ENCODE measurements at regions not wholly inside any gene's neighbourhood (a gene's known extent, or its start where the extent isn't known, plus 50 kb on each side); places are given as distances from the start of the nearest gene placed in this dataset.

DNA sequence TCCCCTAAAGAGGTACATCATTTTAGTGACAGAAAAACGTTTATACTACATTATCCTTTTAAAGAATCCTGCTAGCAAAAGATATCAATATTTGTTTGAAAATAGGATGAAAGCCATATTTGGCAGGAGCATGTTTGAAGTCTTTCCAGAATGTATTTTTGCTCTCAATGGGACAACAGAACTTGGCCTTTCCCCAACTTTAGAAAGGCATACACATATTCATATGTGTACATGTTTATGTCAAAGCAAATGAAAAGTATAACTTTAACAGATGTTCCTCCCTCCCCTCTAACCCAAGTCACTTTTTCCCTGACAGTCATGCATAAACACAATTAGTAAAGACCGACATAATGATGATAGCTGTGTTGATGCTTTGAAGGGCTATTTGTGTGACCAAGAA lies 427.8 kb upstream of the CDH6 start:
- Histone ChIP-seq H3F3A (replicated peaks; ENCODE audit: insufficient read depth) (no peaks in the 10 kb centered on the region), H4K20me1 (ENCODE audit: insufficient read depth) (no peaks in the 10 kb centered on the region), H3K36me3 (replicated peaks in 1 of 2; ENCODE audit: control insufficient read depth in 1 of 2, insufficient read depth in 2 of 2, low read length in 1 of 2) (no peaks in the 10 kb centered on the region), H3K9me3 (no peaks in the 10 kb centered on the region), H3K27ac (ENCODE audit: low read depth in 2 of 2, low read length in 1 of 2) (no peak overlapping the region), H3K4me2 (no peak overlapping the region), H3K27me3 (ENCODE audit: insufficient read depth) (no peaks in the 10 kb centered on the region), H3K4me1 (ENCODE audit: control insufficient read depth in 1 of 2, insufficient read depth in 2 of 2, low read depth in 1 of 2, low read length in 1 of 2) (no peaks in the 10 kb centered on the region), H3K79me2 (ENCODE audit: insufficient read depth) (no peaks in the 10 kb centered on the region), H2AFZ (ENCODE audit: low read depth) (no peak overlapping the region), H3K4me3 (ENCODE audit: low read depth in 2 of 2, low read length in 1 of 2) (no peak overlapping the region), H3K9ac (no peak overlapping the region), H3K9me2 (no peaks in the 10 kb centered on the region)
- ChIA-PET CTCF (interaction anchor here (0.7 kb wide), 1 partner anchor 9 kb away, joined by 3 read pairs; no protein-coding TSS in a partner anchor), POLR2A (no interaction called here)
- TF ChIP-seq, protein P1, sequence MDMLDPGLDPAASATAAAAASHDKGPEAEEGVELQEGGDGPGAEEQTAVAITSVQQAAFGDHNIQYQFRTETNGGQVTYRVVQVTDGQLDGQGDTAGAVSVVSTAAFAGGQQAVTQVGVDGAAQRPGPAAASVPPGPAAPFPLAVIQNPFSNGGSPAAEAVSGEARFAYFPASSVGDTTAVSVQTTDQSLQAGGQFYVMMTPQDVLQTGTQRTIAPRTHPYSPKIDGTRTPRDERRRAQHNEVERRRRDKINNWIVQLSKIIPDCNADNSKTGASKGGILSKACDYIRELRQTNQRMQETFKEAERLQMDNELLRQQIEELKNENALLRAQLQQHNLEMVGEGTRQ (IDR thresholded peaks at IDR 0.05; ENCODE audit: borderline replicate concordance, low read depth, low read length): no peak
- TF ChIP-seq GABPA (IDR thresholded peaks at IDR 0.05; ENCODE audit: low read depth) (no peak), POLR2AphosphoS5 (IDR thresholded peaks at IDR 0.05; ENCODE audit: low read depth, low read length) (no peak), ELF1 (IDR thresholded peaks at IDR 0.05) (no peak), RXRA (IDR thresholded peaks at IDR 0.05; ENCODE audit: borderline replicate concordance, low read depth) (no peak), NFIC (IDR thresholded peaks at IDR 0.05; ENCODE audit: borderline replicate concordance) (no peak), TAF1 (IDR thresholded peaks at IDR 0.05; ENCODE audit: borderline replicate concordance, low read depth, low read length) (no peak), RCOR1 (IDR thresholded peaks at IDR 0.05; ENCODE audit: low read length) (no peak), FOSL2 (IDR thresholded peaks at IDR 0.05; ENCODE audit: borderline replicate concordance, low read depth) (no peak), CHD2 (IDR thresholded peaks at IDR 0.05; ENCODE audit: low read length, partially characterized antibody) (no peak), FOXJ3 (CRISPR knock-in tag; IDR thresholded peaks at IDR 0.05) (no peak), TEAD4 (IDR thresholded peaks at IDR 0.05; ENCODE audit: borderline replicate concordance, insufficient read depth) (no peak)
- TF ChIP-seq, protein P2, sequence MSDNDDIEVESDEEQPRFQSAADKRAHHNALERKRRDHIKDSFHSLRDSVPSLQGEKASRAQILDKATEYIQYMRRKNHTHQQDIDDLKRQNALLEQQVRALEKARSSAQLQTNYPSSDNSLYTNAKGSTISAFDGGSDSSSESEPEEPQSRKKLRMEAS (IDR thresholded peaks at IDR 0.05; ENCODE audit: low read depth): no peak
- TF ChIP-seq, protein P3, sequence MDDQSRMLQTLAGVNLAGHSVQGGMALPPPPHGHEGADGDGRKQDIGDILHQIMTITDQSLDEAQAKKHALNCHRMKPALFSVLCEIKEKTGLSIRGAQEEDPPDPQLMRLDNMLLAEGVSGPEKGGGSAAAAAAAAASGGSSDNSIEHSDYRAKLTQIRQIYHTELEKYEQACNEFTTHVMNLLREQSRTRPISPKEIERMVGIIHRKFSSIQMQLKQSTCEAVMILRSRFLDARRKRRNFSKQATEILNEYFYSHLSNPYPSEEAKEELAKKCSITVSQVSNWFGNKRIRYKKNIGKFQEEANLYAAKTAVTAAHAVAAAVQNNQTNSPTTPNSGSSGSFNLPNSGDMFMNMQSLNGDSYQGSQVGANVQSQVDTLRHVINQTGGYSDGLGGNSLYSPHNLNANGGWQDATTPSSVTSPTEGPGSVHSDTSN (IDR thresholded peaks at IDR 0.05): no peak
- TF ChIP-seq, protein P4, sequence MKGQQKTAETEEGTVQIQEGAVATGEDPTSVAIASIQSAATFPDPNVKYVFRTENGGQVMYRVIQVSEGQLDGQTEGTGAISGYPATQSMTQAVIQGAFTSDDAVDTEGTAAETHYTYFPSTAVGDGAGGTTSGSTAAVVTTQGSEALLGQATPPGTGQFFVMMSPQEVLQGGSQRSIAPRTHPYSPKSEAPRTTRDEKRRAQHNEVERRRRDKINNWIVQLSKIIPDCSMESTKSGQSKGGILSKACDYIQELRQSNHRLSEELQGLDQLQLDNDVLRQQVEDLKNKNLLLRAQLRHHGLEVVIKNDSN (IDR thresholded peaks at IDR 0.05; ENCODE audit: borderline replicate concordance, low read depth): no peak
- WGBS (ENCODE audit: low lambda C conversion rate): 6% methylated on average over 2 of the region's 2 CpGs
- DNase-seq: no peak

DNA sequence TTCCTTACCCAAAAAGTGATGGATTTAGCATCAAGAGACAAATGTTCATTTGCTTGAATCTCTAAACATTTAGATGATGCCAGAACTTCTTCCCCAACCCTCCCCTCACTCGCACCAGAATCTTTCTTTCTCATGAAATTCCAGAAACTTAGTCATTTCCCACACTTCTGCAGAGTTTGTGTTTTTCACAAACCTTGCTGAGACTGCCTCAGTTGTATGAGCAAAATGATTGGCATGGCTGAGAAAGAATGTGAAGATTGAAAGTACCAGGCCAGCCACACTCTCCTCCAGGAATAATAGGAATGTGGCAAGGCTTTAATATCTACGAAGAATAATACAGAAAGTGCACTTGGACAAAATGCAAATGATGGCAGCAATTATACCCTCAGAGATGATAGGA lies 428.3 kb upstream of the CDH6 start:
- H4K20me1 ChIP-seq (ENCODE audit: insufficient read depth): no peaks in the 10 kb centered on the region
- H3K27ac ChIP-seq (ENCODE audit: low read depth in 2 of 2, low read length in 1 of 2): no peak overlapping the region
- H3K9me3 ChIP-seq: no peaks in the 10 kb centered on the region
- DNase-seq: no peak
- H3K27me3 ChIP-seq (ENCODE audit: insufficient read depth): no peaks in the 10 kb centered on the region
- H3F3A ChIP-seq (replicated peaks; ENCODE audit: insufficient read depth): no peaks in the 10 kb centered on the region
- no peaks in the 10 kb centered on the region for H3K36me3 ChIP-seq (replicated peaks in 1 of 2; ENCODE audit: control insufficient read depth in 1 of 2, insufficient read depth in 2 of 2, low read length in 1 of 2)
- no peaks in the 10 kb centered on the region for H3K4me1 ChIP-seq (ENCODE audit: control insufficient read depth in 1 of 2, insufficient read depth in 2 of 2, low read depth in 1 of 2, low read length in 1 of 2)
- no peak overlapping the region for H3K9ac ChIP-seq
- no peaks in the 10 kb centered on the region for H3K9me2 ChIP-seq
- H3K4me3 ChIP-seq (ENCODE audit: low read depth in 2 of 2, low read length in 1 of 2): no peak overlapping the region
- no peak for TF ChIP-seq EZH2phosphoT487 (IDR thresholded peaks at IDR 0.05; ENCODE audit: borderline replicate concordance, low read depth)
- H2AFZ ChIP-seq (ENCODE audit: low read depth): no peak overlapping the region
- no peak overlapping the region for H3K4me2 ChIP-seq
- POLR2A ChIA-PET: no interaction called here
- WGBS (ENCODE audit: low lambda C conversion rate): 1% methylated on average over 2 of the region's 2 CpGs
- no peaks in the 10 kb centered on the region for H3K79me2 ChIP-seq (ENCODE audit: insufficient read depth)
- CTCF ChIA-PET: no interaction called here

All from SK-N-SH (cell line).